GM18858 (cell line): ENCODE measurements at regions not wholly inside any gene's neighbourhood (a gene's known extent, or its start where the extent isn't known, plus 50 kb on each side); places are given as distances from the start of the nearest gene placed in this dataset.
"Not testable (repeated sequence)": the region's sequence is repeated elsewhere in the genome, so short reads cannot be mapped to it uniquely, and the experiment has no call there.

ENCODE experiments used
- ATAC-seq: cut with Tn5 transposase; IDR thresholded peaks from one replicate; pipeline ENCODE4 v1.9.1; 2021; ENCODE audit not compliant: unreplicated experiment

- ATAC-seq, result no peak
These were observed 119.2 kb upstream of the SPACA7 start for GRCh38 chr13:112256716-112257494.

- ATAC-seq, result no peak
These were observed 116.6 kb upstream of the SPACA7 start for GRCh38 chr13:112259511-112259910.

GRCh38 chr13:112260108-112261055 is 115.8 kb upstream of the SPACA7 start:
- no peak for ATAC-seq

GRCh38 chr13:112261924-112262323 is 114.2 kb upstream of the SPACA7 start:
- ATAC-seq, result no peak

- ATAC-seq, result no peak
These were observed 113.0 kb upstream of the SPACA7 start for GRCh38 chr13:112263152-112263551.

GRCh38 chr13:112267660-112268059 is 108.5 kb upstream of the SPACA7 start:
- ATAC-seq, result no peak

- peak; percentile 53 for ATAC-seq
These were observed 105.2 kb upstream of the SPACA7 start for GRCh38 chr13:112270951-112271350.

- not testable (repeated sequence) for ATAC-seq
These were observed 89.4 kb upstream of the SPACA7 start for GRCh38 chr13:112286733-112287132.

- no peak for ATAC-seq
These were observed 55.9 kb upstream of the SPACA7 start for GRCh38 chr13:112320303-112320702.

GRCh38 chr13:112322557-112322956 is 53.6 kb upstream of the SPACA7 start:
- ATAC-seq, result no peak

GRCh38 chr13:112324116-112324515 is 52.0 kb upstream of the SPACA7 start:
- ATAC-seq, result no peak

GRCh38 chr13:112325142-112325808 is 50.9 kb upstream of the SPACA7 start:
- no peak for ATAC-seq

GRCh38 chr13:112325920-112326645 is 50.1 kb upstream of the SPACA7 start:
- no peak for ATAC-seq
